ENCODE measurements at regions not wholly inside any gene's neighbourhood (a gene's known extent, or its start where the extent isn't known, plus 50 kb on each side); places are given as distances from the start of the nearest gene placed in this dataset.

- DNase-seq (ENCODE audit: low read depth, low spot score) (no peak), ATAC-seq (no peak)
- no TSS peak for BruUV-seq (replicated peaks)
- Histone ChIP-seq H3K36me3 (ENCODE audit: control insufficient read depth, insufficient read depth, low read length) (no peaks in the 10 kb centered on the region), H3K9me3 (ENCODE audit: control insufficient read depth, insufficient read depth, low read depth, low read length) (no peaks in the 10 kb centered on the region), H3K4me3 (ENCODE audit: low read depth in 2 of 2, low read length in 2 of 2) (no peak overlapping the region), H3K27ac (ENCODE audit: low read length) (no peak overlapping the region), H3K27me3 (ENCODE audit: control insufficient read depth, insufficient read depth, low read length) (no peaks in the 10 kb centered on the region), H3K4me1 (ENCODE audit: control insufficient read depth, insufficient read depth, low read length) (no peaks in the 10 kb centered on the region)
- ChIA-PET CTCF (no interaction called here), POLR2A (no interaction called here)
- in situ Hi-C loops (cut with HindIII; ENCODE audit: low pct_unique_long_range_greater_than_20kb, low sequenced_read_pairs) (no loop called here), intact Hi-C loops (cut with micrococcal nuclease; ENCODE audit: unreplicated experiment) (no loop called here)
- TF ChIP-seq, protein P1, sequence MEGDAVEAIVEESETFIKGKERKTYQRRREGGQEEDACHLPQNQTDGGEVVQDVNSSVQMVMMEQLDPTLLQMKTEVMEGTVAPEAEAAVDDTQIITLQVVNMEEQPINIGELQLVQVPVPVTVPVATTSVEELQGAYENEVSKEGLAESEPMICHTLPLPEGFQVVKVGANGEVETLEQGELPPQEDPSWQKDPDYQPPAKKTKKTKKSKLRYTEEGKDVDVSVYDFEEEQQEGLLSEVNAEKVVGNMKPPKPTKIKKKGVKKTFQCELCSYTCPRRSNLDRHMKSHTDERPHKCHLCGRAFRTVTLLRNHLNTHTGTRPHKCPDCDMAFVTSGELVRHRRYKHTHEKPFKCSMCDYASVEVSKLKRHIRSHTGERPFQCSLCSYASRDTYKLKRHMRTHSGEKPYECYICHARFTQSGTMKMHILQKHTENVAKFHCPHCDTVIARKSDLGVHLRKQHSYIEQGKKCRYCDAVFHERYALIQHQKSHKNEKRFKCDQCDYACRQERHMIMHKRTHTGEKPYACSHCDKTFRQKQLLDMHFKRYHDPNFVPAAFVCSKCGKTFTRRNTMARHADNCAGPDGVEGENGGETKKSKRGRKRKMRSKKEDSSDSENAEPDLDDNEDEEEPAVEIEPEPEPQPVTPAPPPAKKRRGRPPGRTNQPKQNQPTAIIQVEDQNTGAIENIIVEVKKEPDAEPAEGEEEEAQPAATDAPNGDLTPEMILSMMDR (IDR thresholded peaks at IDR 0.05): no peak
- no peak for TF ChIP-seq POLR2AphosphoS5 (IDR thresholded peaks at IDR 0.05; ENCODE audit: low read depth, low read length)
These were observed 117.7 kb downstream of the CHCHD4 start for GRCh38 chr3:14007006-14007405.

- in situ Hi-C loops (cut with HindIII; ENCODE audit: low pct_unique_long_range_greater_than_20kb, low sequenced_read_pairs) (no loop called here), intact Hi-C loops (cut with micrococcal nuclease; ENCODE audit: unreplicated experiment) (no loop called here)
- BruUV-seq (replicated peaks): no TSS peak
- Histone ChIP-seq H3K4me3 (ENCODE audit: low read depth in 2 of 2, low read length in 2 of 2) (no peak overlapping the region), H3K27me3 (ENCODE audit: control insufficient read depth, insufficient read depth, low read length) (no peaks in the 10 kb centered on the region), H3K4me1 (ENCODE audit: control insufficient read depth, insufficient read depth, low read length) (no peaks in the 10 kb centered on the region), H3K9me3 (ENCODE audit: control insufficient read depth, insufficient read depth, low read depth, low read length) (no peaks in the 10 kb centered on the region), H3K36me3 (ENCODE audit: control insufficient read depth, insufficient read depth, low read length) (no peaks in the 10 kb centered on the region), H3K27ac (ENCODE audit: low read length) (no peak overlapping the region)
- TF ChIP-seq REST (IDR thresholded peaks at IDR 0.05; ENCODE audit: insufficient read depth in 1 of 2, low read depth in 2 of 2, low read length in 1 of 2) (no peak), POLR2AphosphoS5 (IDR thresholded peaks at IDR 0.05; ENCODE audit: low read depth, low read length) (no peak), SIN3A (IDR thresholded peaks at IDR 0.05; ENCODE audit: borderline replicate concordance, insufficient read depth, low read depth, low read length) (no peak), TCF7L2 (IDR thresholded peaks at IDR 0.05; ENCODE audit: low read depth, low read length) (no peak)
- TF ChIP-seq, protein P1 (IDR thresholded peaks at IDR 0.05): no peak
- ATAC-seq (no peak), DNase-seq (ENCODE audit: low read depth, low spot score) (no peak)
- CTCF ChIA-PET: no interaction called here
- POLR2A ChIA-PET: no interaction called here
These were observed 121.3 kb upstream of the WNT7A start for GRCh38 chr3:14001136-14001535.

- H3K36me3 ChIP-seq (ENCODE audit: control insufficient read depth, insufficient read depth, low read length): no peaks in the 10 kb centered on the region
- ChIA-PET CTCF (no interaction called here), POLR2A (no interaction called here)
- H3K4me3 ChIP-seq (ENCODE audit: low read depth in 2 of 2, low read length in 2 of 2): no peak overlapping the region
- no peaks in the 10 kb centered on the region for H3K9me3 ChIP-seq (ENCODE audit: control insufficient read depth, insufficient read depth, low read depth, low read length)
- DNase-seq (ENCODE audit: low read depth, low spot score): no peak
- BruUV-seq (replicated peaks): no TSS peak
- H3K27me3 ChIP-seq (ENCODE audit: control insufficient read depth, insufficient read depth, low read length): no peaks in the 10 kb centered on the region
- in situ Hi-C loops (cut with HindIII; ENCODE audit: low pct_unique_long_range_greater_than_20kb, low sequenced_read_pairs) (no loop called here), intact Hi-C loops (cut with micrococcal nuclease; ENCODE audit: unreplicated experiment) (no loop called here)
- no peak overlapping the region for H3K27ac ChIP-seq (ENCODE audit: low read length)
- H3K4me1 ChIP-seq (ENCODE audit: control insufficient read depth, insufficient read depth, low read length): no peaks in the 10 kb centered on the region
- TF ChIP-seq TCF7L2 (IDR thresholded peaks at IDR 0.05; ENCODE audit: low read depth, low read length): no peak
- ATAC-seq: no peak
These were observed 120.7 kb upstream of the WNT7A start for GRCh38 chr3:14000556-14000955.

Data from Panc1 (cell line).